ENCODE measurements at regions not wholly inside any gene's neighbourhood (a gene's known extent, or its start where the extent isn't known, plus 50 kb on each side); places are given as distances from the start of the nearest gene placed in this dataset.

DNA sequence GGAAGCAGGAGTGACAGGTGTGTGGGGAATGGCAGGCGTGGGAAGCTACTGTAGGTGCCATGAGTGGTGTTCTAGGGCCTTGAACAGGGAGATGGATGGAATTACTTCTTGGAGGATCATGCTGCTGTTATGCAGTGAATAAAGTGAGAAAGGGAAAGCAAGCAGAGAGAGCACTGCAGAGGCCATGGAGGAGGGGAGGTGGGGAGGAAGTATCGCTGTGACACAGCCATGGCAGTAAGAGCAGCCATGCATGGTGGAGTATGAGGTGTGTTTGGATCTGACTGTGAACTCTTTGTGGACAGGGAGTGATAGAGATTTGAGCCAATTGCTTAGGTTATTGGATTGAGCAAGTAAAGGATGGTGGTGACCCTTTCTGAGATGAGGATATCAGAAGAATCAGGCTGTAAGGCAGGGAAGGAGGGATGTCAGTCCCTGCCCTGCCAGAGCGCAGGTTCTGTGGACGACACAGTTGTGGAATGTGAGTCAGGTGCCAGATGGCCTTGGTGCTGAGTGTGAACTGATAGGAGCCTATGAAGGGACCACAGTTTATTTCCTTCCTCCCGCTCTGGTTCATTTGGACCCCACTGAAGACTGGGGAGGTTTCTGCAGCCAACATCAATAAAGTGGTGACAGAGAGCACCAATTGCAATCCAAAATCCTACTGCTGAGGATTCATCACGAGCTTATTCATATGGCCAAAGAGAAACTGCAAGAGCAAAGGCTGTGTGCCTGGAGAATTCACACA, 105.5 kb upstream of the TMEM72 start:
- FAIRE-seq, result no peak
- DNase-seq (ENCODE audit: low spot score in 2 of 2), result no peak

DNA sequence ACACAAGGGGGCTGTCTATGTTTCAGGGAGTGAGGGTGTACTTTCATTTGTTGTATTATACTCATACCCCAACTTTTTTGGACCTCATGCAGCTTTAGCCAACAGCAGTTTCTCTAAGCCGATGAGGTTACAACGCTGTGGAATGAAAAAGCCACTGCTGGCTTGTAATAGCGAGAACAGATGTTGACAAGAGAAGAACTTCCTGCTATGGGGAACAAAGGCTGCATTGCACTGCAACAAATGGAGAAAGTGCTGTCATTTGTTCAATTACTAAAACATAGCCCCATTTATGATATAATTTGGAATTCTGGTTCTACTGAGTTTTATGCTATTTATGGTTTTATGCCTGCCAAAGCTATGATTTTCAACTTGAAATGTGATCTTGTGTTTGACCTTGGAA, 104.2 kb upstream of the TMEM72 start:
- DNase-seq (ENCODE audit: low spot score in 2 of 2) (no peak), FAIRE-seq (no peak)

DNA sequence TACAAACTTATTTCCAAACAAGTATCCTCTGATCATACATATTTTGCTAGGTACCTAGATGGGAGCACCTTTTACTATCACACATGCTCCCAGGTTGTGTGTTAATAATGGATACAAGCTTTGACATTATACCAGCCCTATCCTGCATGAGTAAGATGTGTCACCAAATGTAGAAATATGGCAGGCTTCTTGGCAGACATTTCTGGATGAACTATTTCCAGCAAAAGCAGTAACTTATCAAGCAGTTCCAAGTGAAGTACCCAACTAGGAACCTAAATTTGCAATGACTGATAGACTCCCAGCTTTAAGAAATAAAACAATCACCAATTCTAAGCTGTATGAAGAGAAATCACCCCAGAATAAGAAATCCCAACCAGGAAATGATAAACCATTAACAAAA, 103.7 kb upstream of the TMEM72 start:
- DNase-seq (ENCODE audit: low spot score in 2 of 2) (no peak), FAIRE-seq (no peak)

DNA sequence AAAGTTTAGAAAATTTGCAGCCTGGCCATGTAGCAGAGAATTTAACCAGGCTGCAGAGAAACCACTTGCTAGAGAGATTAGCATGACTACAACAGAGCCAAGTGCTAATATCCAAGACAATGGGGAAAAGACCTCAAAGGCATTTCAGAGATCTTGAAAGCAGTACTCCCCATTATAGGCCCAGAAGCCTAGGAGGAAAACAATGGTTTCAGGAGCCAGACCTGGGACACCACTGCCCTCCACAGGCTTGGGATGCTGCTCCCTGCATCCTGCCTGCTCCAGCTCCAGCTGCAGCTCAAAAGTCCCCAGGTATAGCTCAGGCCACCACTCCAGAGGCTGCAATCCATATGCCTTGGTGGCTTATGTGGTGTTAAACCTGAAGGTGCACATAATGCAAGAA, 101.5 kb upstream of the TMEM72 start:
- DNase-seq (ENCODE audit: low spot score in 2 of 2) (no peak), FAIRE-seq (no peak)

DNA sequence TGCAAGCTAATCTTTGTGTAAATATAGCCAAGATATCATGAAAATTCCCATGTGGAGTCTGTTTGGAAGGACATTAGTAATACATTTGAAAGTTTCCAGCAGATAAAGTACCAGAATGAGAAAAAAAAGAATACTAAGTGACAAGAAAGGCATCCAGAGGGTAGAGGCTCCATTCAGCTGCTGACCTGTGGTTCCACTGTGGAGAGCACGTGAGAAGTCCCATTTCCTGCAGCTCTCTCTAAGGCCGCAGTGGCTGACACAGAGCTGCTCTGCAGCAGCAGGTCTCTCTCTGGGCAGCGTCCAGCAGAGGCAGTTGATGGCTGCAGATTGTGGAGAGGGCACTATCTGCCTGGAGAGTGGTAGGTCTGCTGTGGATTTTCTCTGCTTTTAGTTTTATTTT, 100.1 kb upstream of the TMEM72 start:
- no peak for DNase-seq (ENCODE audit: low spot score in 2 of 2)
- FAIRE-seq, result no peak

DNA sequence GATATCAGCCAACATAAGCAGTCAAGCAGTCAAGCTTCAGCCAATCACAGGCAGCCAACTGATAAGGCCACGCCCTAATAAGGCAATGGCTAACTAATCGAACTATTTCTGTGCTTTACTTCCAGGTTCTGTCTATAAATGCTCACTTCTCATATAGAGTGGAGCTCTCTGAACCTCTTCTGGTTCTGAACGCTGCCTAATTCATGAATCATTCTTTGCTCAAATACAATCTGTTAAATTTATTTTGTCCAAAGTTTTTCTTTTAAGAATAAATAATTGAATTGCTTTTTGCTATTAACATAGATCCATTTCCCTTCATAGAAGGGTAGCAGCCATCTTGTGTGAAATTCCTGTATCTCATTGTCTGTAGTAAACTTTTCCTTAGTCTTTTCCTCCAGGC, 97.9 kb upstream of the TMEM72 start:
- no peak for DNase-seq (ENCODE audit: low spot score in 2 of 2)
- FAIRE-seq, result no peak

DNA sequence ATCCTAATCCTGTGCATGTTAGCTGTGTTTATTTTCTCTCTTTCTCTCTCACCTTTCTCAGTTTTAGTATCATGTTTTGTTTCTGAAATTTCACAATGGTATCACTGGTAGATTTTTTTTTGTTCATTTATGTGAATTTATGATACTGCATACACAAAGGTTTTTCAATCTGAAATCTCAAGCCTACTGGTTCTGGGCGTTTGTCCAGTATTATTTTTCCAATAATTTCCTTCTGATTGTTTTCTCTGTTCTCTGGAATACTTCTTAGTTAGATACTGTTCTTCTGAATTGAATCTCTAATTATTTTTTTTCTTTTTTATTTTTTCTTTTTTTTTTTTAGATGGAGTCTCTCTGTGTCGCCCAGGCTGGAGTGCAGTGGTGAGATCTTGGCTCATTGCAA, 96.2 kb upstream of the TMEM72 start:
- DNase-seq (ENCODE audit: low spot score in 2 of 2) (no peak), FAIRE-seq (no peak)

DNA sequence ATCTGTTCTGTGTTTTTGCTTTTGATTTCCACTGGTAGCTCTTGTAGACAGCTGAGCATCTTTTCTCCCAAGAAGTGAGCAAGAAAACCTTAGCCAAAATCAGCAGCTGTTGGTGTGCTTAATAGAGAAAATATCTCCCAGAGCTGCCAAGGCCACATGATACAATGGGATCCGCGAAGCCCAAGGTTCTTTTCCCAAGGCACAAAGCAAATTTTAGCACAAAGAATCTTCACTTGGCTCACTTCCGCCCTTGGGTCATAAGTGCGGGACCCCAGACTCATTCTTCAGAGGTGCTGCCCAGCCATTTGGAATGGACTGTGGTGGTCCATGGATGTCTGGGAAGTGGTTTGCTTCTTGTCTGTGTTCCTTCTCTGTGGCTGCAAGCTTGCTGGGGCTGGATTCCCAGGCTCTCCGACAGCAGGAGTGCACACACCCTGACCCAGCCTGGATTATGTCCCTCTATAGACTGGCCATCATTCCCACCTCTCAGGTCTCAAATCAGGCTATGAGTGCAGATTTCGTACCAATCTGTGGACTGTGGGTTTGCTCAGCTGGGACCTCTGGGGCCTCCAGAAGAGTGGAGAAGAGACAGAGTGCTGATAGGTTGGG, 93.0 kb upstream of the TMEM72 start:
- FAIRE-seq (no peak), DNase-seq (ENCODE audit: low spot score in 2 of 2) (no peak)

DNA sequence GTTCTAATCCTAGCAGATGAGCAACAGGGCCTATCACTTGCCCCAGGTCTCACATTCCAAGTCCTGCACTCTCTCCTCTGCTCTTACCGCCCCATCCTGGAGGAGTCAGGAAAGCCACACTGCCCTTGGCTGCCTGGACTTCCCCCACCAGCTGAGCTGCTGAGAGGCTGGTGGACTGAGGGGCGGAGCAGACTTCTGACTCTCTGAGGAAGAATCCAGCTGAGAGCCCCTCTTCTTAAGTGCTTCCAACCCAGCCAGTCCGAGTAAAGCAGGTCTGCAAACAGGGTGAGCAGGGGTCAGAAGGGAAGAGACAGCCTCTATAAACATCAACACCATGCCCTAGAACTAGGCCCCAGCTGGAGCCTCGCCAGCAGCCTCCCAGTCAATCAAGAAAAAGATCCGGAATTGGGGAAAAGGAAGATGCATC, 92.4 kb upstream of the TMEM72 start:
- FAIRE-seq, result no peak
- DNase-seq (ENCODE audit: low spot score in 2 of 2), result no peak

DNA sequence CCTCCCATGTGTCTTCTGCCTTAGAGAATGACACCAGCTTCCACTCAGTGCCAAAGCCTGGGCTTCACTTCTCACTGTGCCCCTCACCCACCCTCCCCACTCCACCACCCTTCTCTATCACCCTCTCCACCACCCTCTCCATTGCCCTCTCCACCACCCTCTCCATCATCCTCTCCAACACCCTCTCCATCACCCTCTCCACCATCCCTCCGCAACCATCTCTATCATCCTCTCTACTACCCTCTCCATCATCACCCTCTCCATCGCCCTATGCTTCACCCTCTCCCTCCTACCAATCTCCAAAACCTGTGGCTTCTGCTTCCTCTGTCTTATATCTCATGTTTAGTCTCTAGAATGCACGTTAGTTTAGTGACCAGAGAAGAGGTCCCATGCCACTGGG, 91.0 kb upstream of the TMEM72 start:
- FAIRE-seq (no peak), DNase-seq (ENCODE audit: low spot score in 2 of 2) (no peak)

DNA sequence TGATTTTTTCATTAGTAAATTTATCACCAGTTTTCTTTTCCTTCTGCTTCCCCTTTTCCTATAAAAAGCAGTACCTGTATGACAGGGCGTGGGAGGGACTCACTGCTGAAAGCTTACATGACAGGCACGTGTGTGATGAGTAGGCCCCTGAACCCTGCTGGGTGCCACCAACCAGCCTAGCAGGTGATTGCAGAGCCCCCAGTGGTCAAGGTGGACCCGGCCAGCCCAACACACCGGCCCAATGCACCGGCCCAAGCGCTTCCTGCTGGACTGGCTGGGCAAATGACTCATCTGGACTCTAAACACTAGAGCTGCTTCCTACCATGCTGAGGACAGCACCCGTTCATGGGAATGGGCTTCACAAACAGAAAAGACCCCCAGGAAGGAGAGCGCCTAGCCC, 89.8 kb upstream of the TMEM72 start:
- FAIRE-seq, result no peak

DNA sequence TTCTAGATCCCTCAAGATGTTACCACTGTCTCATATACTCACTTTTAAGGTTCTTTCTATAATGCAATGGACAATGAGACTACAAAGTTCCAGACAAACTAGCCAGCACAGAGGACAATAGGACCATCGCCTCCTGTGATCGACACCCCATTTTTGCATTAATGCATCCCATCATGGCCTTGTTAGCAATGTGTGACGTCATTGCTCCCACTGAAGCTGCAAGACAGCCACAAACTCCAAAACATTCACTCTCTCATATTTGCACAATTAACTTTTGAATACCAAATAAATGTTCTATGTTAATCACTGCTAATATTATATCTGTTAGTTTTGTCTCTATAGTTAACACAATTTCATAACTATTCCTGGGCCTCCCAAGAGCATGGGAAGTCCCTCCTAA, 88.8 kb upstream of the TMEM72 start:
- DNase-seq (ENCODE audit: low spot score in 2 of 2) (no peak), FAIRE-seq (no peak)

More for the DNA sequence above, 89.8 kb upstream of the TMEM72 start:
- no peak for DNase-seq (ENCODE audit: low spot score in 2 of 2)

DNA sequence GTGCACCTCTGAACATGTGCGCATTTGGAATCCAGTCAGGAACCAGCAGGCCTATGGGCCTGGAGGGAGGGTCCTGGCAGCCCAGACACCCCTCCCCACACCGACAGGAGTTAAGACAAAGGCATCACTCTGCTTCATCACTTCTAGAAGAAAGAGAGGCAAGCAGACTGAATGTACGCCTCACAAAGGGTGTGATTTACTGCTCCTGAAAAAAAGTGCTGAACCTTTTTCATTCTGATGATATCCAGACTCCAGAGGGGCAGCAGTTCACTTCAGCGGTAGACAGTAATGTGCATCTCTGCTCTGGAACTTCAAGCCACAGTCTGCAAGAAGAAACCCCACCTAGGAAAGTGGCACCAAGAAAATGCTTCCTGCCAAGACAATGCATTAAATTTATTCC, 88.2 kb upstream of the TMEM72 start:
- DNase-seq (ENCODE audit: low spot score in 2 of 2) (no peak), FAIRE-seq (no peak)

DNA sequence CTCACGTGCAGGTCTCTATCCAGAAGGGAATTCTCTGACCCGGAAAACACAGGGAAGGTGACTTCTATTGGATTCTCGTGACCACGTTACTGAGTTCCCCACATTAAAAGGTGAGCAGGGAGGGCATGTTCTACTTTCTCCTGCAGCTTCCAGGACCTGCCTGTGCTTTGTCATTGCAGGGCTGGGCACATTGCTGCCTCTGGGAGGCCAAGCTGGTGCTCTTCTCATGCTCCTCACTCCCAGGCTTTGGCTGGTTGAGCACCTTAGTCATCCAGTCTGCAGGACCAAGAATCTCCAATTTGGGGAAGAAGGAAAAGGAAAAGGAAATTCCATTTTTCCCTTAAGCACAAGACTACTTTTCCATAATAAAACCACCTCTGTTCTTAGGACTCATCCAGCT, 86.5 kb upstream of the TMEM72 start:
- DNase-seq (ENCODE audit: low spot score in 2 of 2) (no peak), FAIRE-seq (no peak)

DNA sequence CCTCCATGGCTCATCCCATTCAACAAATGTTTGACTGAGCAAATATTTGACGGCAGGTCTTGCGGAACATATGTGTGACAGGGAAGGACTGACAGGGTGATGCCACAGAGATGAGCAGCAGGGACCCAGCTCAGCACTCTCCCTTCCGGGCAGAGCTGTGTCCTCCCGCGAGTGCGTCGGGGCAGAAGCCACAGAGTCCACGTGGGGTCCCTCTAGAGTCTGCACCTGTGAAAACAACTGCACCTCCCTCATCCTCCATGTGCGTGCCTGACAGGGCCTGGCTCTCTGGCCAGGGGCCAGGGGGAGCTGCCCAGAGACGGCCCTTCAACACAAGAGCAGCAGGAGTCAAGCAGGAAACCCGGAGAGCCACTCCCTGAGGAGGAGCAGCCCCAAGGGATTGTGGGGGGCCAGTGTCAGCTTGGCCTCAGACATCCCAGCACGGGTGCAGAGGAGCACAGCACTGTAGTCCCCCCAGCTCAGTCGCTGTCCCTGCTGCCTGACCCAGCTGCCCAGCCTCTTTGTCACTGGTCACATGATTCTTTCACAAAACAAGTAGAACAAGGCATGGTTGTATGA, 83.6 kb upstream of the TMEM72 start:
- DNase-seq (ENCODE audit: low spot score in 2 of 2) (no peak), FAIRE-seq (no peak)

DNA sequence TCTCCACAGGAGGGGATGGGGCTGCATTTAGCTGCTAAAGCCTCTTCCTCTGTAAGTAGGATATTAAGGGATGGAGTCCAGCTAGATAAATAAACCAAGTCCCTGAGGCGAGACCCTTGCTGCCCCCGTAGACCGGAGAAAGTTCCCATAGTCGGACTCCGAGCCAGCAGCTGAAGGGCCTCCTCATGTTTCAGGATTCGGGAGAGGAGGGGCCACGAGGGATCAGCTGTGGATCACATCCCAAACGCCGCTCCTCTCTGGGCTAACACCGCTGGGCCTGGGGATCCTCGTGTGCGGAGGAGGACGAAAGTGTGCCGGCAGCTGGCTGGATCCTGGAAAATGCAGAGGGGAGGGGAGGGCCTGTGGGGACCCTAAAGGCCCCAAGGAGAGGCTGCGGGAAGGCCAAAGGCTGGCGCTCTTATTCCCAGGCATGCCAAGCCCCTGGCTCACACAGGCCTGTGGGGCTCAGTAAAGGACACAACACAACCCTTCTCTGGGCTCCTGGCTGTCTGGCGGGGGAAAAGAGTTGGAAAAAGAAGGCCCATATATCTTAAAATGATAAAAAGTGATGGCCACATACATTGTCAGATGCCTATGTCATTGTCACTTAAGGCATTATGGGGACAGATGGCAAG, 82.5 kb upstream of the TMEM72 start:
- DNase-seq (ENCODE audit: low spot score in 2 of 2) (peak in 1 of 2 donors; percentile 22), FAIRE-seq (no peak)

DNA sequence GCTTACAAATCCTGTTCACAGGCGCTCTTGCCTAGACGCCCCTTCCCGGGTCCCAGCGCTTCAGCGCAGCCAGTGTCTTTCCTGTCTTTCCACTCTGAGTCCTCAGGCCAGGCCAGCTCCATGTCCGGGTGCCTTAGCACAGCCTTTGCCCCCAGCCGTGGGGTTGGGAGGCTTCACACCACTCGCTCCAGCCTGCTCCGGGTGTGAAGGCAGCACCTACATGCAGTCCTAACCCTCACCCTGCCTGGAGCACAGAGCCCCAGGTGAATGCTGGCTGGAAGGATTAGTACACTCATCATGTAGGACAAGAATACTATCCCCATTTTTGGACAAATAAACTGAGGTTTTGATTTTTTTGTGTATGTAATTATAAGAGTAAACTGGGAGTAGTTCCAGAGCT, 81.7 kb upstream of the TMEM72 start:
- FAIRE-seq (no peak), DNase-seq (ENCODE audit: low spot score in 2 of 2) (no peak)

DNA sequence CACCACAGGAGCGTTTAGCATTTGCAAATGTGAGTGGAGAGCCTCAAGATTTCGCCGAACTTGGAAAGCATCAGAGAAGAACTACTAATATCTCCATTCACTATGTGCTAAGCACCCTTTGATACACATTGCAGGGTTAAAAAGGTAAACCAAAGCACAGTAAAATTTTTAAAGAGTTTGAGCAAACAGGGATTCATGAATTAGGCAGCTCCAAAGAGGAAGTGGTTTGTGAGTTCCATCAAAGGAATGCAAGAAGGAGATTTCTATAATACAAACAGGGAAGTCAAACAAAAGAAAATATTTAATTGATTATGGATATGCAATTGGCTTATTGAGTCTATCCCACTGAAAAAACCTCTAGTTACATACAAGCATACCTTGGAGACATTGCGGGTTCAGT, 81.1 kb upstream of the TMEM72 start:
- FAIRE-seq (no peak), DNase-seq (ENCODE audit: low spot score in 2 of 2) (no peak)

DNA sequence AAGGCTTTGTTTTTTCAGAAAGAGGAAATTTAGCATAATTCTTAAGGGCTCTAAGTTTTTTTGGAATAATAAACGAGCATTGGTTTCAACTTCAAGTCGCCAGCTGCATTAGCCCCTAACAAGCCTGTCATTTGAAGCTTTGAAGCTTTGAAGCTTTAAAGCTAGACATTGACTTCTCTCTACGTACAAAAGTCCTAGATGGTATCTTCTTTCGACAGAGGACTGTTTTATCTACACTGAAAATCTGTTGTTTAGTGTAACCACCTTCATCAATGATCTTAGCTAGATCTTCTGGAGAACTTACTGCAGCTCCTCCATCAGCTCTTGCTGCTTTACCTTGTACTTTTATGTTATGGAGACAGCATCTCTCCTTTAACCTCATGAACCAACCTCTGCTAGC, 79.6 kb upstream of the TMEM72 start:
- FAIRE-seq (no peak), DNase-seq (ENCODE audit: low spot score in 2 of 2) (no peak)

DNA sequence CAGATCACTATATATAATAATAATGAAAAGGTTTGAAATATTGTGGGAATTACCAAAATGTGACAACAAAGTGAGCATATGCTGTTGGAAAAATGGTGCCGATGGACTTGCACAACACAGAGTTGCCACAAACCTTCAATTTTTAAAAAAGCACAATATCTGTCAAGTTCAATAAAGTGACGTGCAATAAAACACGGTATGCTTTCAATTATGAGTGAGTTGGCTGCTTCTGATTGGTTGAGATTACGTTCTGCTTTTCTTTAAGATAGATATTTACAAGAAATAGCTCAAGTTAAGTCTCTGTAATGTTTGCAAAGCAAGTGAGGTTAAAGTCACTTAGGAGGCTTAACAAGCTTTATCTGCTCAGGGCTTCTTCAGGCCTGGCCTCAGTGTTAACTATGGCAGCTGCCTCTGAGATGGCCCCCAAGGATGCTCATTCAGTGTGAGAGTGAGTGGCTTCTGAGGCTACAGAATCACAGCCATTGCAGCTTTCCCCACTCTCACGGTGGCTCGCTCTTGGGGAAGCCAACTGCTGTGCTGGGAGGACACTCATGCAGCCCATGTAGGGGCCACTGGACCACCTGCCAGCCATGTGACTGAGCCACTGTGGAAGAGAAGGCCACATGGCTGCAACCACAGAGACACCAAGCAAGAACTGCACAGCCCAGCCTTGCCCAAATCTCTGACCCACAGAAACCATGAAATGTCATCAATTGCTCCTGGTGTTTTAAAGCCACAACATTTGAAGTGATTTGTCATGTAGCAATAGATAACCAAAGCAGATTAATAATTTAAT, 78.3 kb upstream of the TMEM72 start:
- no peak for DNase-seq (ENCODE audit: low spot score in 2 of 2)
- FAIRE-seq, result no peak

DNA sequence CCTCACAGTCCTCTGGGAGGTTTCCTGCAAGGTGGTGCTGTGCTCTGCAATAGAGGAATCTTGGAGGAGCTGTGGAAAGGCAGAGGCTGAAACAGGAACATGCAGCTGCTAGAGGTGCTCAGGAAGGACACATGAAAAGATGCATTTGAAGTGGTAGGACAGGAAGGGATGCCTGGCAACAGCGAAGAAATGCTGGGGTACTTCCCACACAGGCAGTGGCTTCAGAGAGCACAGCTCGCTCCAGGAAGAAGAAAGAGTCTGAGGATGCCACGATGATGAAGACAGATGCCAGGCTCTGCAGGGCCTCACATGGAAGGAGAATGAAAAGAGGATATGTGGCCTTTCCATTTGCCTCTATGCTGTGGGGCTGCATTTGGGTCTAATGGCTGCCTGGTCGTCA, 77.0 kb upstream of the TMEM72 start:
- no peak for DNase-seq (ENCODE audit: low spot score in 2 of 2)
- no peak for FAIRE-seq
